HG02763 (cell line): ENCODE measurements at regions not wholly inside any gene's neighbourhood (a gene's known extent, or its start where the extent isn't known, plus 50 kb on each side); places are given as distances from the start of the nearest gene placed in this dataset.

ENCODE experiments used
- ATAC-seq: cut with Tn5 transposase; IDR thresholded peaks from one replicate; pipeline ENCODE4 v1.9.1; 2021; ENCODE audit warnings: mild to moderate bottlenecking, moderate library complexity; ENCODE audit not compliant: unreplicated experiment

GRCh38 chr2:41377837-41378236, 670.0 kb upstream of the PKDCC start:
- ATAC-seq: no peak

GRCh38 chr2:41378420-41378819, 669.4 kb upstream of the PKDCC start:
- no peak for ATAC-seq

GRCh38 chr2:41379496-41380221, 668.2 kb upstream of the PKDCC start:
- no peak for ATAC-seq

- no peak for ATAC-seq
Observed at GRCh38 chr2:41381701-41382100, 666.1 kb upstream of the PKDCC start.

- no peak for ATAC-seq
Observed at GRCh38 chr2:41387519-41387918, 660.3 kb upstream of the PKDCC start.

- no peak for ATAC-seq
Observed at GRCh38 chr2:41393621-41394020, 654.2 kb upstream of the PKDCC start.

GRCh38 chr2:41394541-41394940, 653.3 kb upstream of the PKDCC start:
- ATAC-seq: no peak

- no peak for ATAC-seq
Observed at GRCh38 chr2:41395692-41396091, 652.1 kb upstream of the PKDCC start.

GRCh38 chr2:41399437-41400087, 648.3 kb upstream of the PKDCC start:
- no peak for ATAC-seq

- no peak for ATAC-seq
Observed at GRCh38 chr2:41400088-41400665, 647.6 kb upstream of the PKDCC start.

- no peak for ATAC-seq
Observed at GRCh38 chr2:41405441-41405840, 642.4 kb upstream of the PKDCC start.

- ATAC-seq: no peak
Observed at GRCh38 chr2:41409328-41409727, 638.5 kb upstream of the PKDCC start.

GRCh38 chr2:41410011-41410410, 637.8 kb upstream of the PKDCC start:
- no peak for ATAC-seq

GRCh38 chr2:41413813-41414485, 633.9 kb upstream of the PKDCC start:
- ATAC-seq: no peak

- peak; percentile 57 for ATAC-seq
Observed at GRCh38 chr2:41414486-41415230, 633.2 kb upstream of the PKDCC start.

- no peak for ATAC-seq
Observed at GRCh38 chr2:41417511-41417910, 630.3 kb upstream of the PKDCC start.

- ATAC-seq: no peak
Observed at GRCh38 chr2:41420219-41420618, 627.6 kb upstream of the PKDCC start.

GRCh38 chr2:41420872-41421271, 626.9 kb upstream of the PKDCC start:
- ATAC-seq: no peak

- no peak for ATAC-seq
Observed at GRCh38 chr2:41431756-41432155, 616.1 kb upstream of the PKDCC start.

GRCh38 chr2:41432459-41432858, 615.4 kb upstream of the PKDCC start:
- ATAC-seq: no peak

GRCh38 chr2:41434991-41435390, 612.8 kb upstream of the PKDCC start:
- no peak for ATAC-seq
